Vagina (tissue), 2 donors: ENCODE measurements at regions not wholly inside any gene's neighbourhood (a gene's known extent, or its start where the extent isn't known, plus 50 kb on each side); places are given as distances from the start of the nearest gene placed in this dataset.

Experiments used
- DNase-seq, 2 donors: peaks; one replicate each; pipeline ENCODE4 v3.0.0-alpha.2; 2017; ENCODE audit errors: extremely low spot score in 2 of 2
- H3K27ac ChIP-seq: fragments of 200-600 bp; sonication (generic); one replicate; pipeline ENCODE4 v1.5.1; 2019
- H3K27me3 ChIP-seq: fragments of 200-600 bp; sonication (generic); one replicate; pipeline ENCODE4 v1.5.1; 2019
- H3K36me3 ChIP-seq, 2 donors: fragments of 200-600 bp; sonication (generic); one replicate each; pipeline ENCODE4 v1.5.1; 2017 to 2019
- H3K4me1 ChIP-seq: fragments of 200-600 bp; sonication (generic); one replicate; pipeline ENCODE4 v1.5.1; 2019
- H3K4me3 ChIP-seq, 2 donors: fragments of 200-600 bp; sonication (generic); 1 replicate in 1 of 2; 2 replicates in 1 of 2; pipeline ENCODE4 v1.5.1; 2016 to 2019
- H3K9me3 ChIP-seq: fragments of 200-600 bp; sonication (generic); one replicate; pipeline ENCODE4 v1.5.1; 2019
- POLR2A ChIP-seq, 2 donors: fragments of 450-650 bp; IDR thresholded peaks; one replicate each; pipeline ENCODE4 v1.6.1; 2017; ENCODE audit warnings: antibody characterized with exemption in 2 of 2, mild to moderate bottlenecking in 2 of 2, moderate library complexity in 2 of 2
- POLR2AphosphoS5 ChIP-seq, 2 donors: sonication (generic); formaldehyde crosslinking; IDR thresholded peaks; one replicate each; pipeline ENCODE4 v1.9.0; 2017; ENCODE audit warnings: antibody characterized with exemption in 2 of 2, mild to moderate bottlenecking in 2 of 2, low read depth in 1 of 2; ENCODE audit not compliant: insufficient read depth in 1 of 2
- intact Hi-C: fragments of 100-400 bp; cut with DNase I; formaldehyde crosslinking; loops from one replicate; pipeline ENCODE4 v1.15.1; 2023
- TF ChIP-seq, protein P1 (sequence below), 3 experiments: fragments of 450-650 bp in 2 of 3; fragments of 200-600 bp in 1 of 3; sonication (generic) in 1 of 3; IDR thresholded peaks; one replicate each; pipeline ENCODE4 v1.5.1; 2017 to 2019; ENCODE audit warnings: antibody characterized with exemption in 3 of 3, mild to moderate bottlenecking in 2 of 3, moderate library complexity in 2 of 3

DNA sequence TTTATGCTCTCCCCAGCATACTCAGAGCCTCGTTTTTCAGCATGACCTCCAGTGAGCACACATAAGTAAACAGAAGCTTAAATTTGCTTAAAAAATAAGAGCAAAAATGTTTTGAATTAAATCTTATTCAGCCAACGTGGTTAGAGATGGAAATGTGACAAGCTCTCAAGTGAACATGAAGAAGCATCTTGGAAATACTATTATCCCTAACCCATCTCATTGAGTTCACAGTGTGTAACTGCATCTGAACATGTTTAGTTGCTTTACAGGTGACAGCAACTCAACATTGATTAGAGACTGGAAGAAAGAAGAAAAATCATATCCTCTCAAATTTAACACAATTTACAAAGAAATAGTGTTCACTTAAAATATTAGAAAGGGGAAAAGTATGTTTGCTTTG lies 1785.1 kb downstream of the MAT2B start:
- no peaks in the 10 kb centered on the region for H3K4me1 ChIP-seq
- TF ChIP-seq, protein P1, sequence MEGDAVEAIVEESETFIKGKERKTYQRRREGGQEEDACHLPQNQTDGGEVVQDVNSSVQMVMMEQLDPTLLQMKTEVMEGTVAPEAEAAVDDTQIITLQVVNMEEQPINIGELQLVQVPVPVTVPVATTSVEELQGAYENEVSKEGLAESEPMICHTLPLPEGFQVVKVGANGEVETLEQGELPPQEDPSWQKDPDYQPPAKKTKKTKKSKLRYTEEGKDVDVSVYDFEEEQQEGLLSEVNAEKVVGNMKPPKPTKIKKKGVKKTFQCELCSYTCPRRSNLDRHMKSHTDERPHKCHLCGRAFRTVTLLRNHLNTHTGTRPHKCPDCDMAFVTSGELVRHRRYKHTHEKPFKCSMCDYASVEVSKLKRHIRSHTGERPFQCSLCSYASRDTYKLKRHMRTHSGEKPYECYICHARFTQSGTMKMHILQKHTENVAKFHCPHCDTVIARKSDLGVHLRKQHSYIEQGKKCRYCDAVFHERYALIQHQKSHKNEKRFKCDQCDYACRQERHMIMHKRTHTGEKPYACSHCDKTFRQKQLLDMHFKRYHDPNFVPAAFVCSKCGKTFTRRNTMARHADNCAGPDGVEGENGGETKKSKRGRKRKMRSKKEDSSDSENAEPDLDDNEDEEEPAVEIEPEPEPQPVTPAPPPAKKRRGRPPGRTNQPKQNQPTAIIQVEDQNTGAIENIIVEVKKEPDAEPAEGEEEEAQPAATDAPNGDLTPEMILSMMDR (IDR thresholded peaks at IDR 0.05): no peak
- no peak for TF ChIP-seq POLR2AphosphoS5 (IDR thresholded peaks at IDR 0.05; ENCODE audit: insufficient read depth in 1 of 2, low read depth in 1 of 2)
- TF ChIP-seq POLR2A (IDR thresholded peaks at IDR 0.05): no peak
- no peak overlapping the region for H3K4me3 ChIP-seq
- no peaks in the 10 kb centered on the region for H3K9me3 ChIP-seq
- H3K36me3 ChIP-seq: no peaks in the 10 kb centered on the region
- H3K27ac ChIP-seq: no peak overlapping the region
- H3K27me3 ChIP-seq: no peaks in the 10 kb centered on the region
- intact Hi-C loops: no loop called here
- DNase-seq: no peak

DNA sequence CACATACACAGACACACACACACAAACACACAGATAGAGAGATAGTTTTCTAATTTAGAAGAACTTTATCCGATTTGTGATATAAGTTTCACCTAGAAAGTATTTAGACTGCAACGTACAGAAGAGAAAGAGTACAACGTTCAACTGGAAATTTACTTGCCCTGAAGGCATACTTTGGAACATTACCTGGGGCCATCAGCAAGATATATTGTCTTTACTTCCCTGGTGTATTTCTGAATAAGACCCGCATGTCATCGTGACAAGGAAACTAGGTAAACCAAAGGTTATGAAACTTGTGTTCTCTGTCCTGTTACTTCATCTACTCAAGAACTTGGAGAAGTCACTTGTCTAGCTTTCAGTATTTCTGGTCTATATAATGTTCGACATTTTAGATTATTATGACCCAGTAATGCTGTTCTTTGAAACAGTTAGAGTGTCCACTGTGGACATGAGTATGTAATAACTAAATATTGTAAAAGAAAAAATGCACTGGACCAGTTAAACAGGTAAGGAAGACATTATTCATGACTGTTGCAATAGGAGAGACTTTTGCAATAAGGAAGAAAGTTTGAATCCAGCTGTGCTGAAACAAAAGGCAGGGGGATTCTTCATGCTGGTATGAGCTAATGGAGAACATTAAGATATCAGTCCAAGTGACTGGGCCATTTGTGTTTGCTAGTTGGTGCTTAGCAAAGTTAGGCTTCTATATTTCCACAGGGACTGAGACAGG lies 1791.1 kb downstream of the MAT2B start:
- TF ChIP-seq, protein P1 (IDR thresholded peaks at IDR 0.05): no peak
- TF ChIP-seq POLR2A (IDR thresholded peaks at IDR 0.05): no peak
- no peak for TF ChIP-seq POLR2AphosphoS5 (IDR thresholded peaks at IDR 0.05; ENCODE audit: insufficient read depth in 1 of 2, low read depth in 1 of 2)
- H3K27me3 ChIP-seq: no peaks in the 10 kb centered on the region
- intact Hi-C loops: no loop called here
- no peak overlapping the region for H3K27ac ChIP-seq
- no peaks in the 10 kb centered on the region for H3K4me1 ChIP-seq
- DNase-seq: no peak
- no peak overlapping the region for H3K4me3 ChIP-seq
- H3K36me3 ChIP-seq: no peaks in the 10 kb centered on the region
- no peaks in the 10 kb centered on the region for H3K9me3 ChIP-seq

DNA sequence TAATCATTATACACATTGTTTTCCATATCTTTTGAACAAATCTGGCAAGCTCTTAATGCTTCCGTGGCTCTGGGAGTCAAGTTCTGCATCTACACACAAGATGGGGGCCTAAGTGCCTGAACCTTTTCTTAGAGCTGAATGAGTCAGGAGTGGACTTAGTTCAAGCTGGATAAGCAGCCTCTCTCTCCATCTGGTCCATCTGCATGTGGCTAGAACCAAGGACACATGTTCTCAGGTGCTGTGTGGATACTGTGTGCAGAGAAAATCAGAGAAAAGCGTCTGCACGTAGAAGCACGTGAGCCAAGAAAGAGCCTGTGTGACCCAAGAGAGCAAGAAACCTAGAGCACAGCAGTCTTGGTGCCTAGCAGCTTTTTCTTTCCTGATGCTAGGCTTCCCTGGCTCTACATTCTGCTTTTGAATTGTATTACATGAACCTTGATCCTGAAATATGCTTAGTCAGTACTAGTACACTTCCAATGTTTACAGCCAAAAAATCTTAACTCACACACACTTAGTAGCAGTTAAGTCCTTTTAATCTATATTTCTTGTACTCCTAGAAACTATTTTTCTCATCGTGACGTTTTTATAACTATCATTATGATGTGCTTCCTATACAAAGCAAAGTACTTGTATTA lies 1798.9 kb downstream of the MAT2B start:
- no peaks in the 10 kb centered on the region for H3K36me3 ChIP-seq
- H3K27ac ChIP-seq: no peak overlapping the region
- no peaks in the 10 kb centered on the region for H3K27me3 ChIP-seq
- no peaks in the 10 kb centered on the region for H3K4me1 ChIP-seq
- TF ChIP-seq POLR2AphosphoS5 (IDR thresholded peaks at IDR 0.05; ENCODE audit: insufficient read depth in 1 of 2, low read depth in 1 of 2) (no peak), POLR2A (IDR thresholded peaks at IDR 0.05) (no peak)
- TF ChIP-seq, protein P1 (IDR thresholded peaks at IDR 0.05): no peak
- intact Hi-C loops: no loop called here
- no peak overlapping the region for H3K4me3 ChIP-seq
- no peak for DNase-seq
- H3K9me3 ChIP-seq: no peaks in the 10 kb centered on the region

DNA sequence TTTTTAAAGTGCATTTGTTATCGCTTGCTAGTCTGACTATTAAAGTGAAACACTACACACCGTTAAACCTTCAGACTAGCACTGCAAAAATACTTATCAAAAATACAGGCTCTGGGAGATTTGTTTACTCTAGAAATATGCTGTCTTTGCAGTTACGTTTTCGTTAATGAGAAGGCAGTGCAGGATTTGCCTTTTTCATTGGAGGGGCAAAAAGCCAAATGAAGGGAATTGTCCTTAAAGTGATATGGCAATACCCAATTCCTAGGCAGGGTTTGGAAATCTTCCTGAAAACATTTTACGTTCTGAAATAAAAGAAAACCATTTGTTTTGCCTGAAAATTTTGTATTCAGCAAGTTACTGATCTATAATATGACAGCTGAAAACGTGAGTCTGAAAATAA lies 1800.2 kb downstream of the MAT2B start:
- Histone ChIP-seq H3K4me3 (no peak overlapping the region), H3K27ac (no peak overlapping the region), H3K9me3 (no peaks in the 10 kb centered on the region), H3K4me1 (no peaks in the 10 kb centered on the region), H3K27me3 (no peaks in the 10 kb centered on the region), H3K36me3 (no peaks in the 10 kb centered on the region)
- DNase-seq: no peak
- no peak for TF ChIP-seq POLR2A (IDR thresholded peaks at IDR 0.05)
- TF ChIP-seq POLR2AphosphoS5 (IDR thresholded peaks at IDR 0.05; ENCODE audit: insufficient read depth in 1 of 2, low read depth in 1 of 2): no peak
- TF ChIP-seq, protein P1 (IDR thresholded peaks at IDR 0.05): no peak
- intact Hi-C loops: no loop called here

DNA sequence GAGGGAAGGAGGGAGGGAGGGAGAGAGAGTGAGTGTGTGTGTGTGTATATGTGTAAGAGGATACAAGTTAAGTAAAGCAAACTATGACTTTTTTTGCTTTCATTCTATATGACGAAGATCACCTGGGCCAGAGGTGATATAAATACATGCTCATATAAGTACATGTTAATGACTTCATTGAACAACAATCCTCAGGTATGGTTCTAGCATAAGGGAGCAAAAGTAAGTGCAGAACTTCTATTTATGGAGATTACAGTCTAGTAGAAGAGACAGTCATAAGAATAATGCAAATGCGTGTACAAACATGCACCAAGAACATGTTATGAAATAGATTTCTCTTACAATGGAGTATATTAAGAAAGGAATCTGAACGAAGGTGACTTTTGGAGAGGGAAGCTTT lies 1804.0 kb downstream of the MAT2B start:
- Histone ChIP-seq H3K27me3 (no peaks in the 10 kb centered on the region), H3K27ac (no peak overlapping the region), H3K9me3 (no peaks in the 10 kb centered on the region), H3K36me3 (no peaks in the 10 kb centered on the region), H3K4me3 (no peak overlapping the region), H3K4me1 (no peaks in the 10 kb centered on the region)
- intact Hi-C loops: no loop called here
- no peak for TF ChIP-seq POLR2AphosphoS5 (IDR thresholded peaks at IDR 0.05; ENCODE audit: insufficient read depth in 1 of 2, low read depth in 1 of 2)
- TF ChIP-seq, protein P1 (IDR thresholded peaks at IDR 0.05): no peak
- no peak for TF ChIP-seq POLR2A (IDR thresholded peaks at IDR 0.05)
- no peak for DNase-seq
